ENCODE measurements at regions not wholly inside any gene's neighbourhood (a gene's known extent, or its start where the extent isn't known, plus 50 kb on each side); places are given as distances from the start of the nearest gene placed in this dataset.

- TF ChIP-seq ZNF121 (CRISPR knock-in tag; IDR thresholded peaks at IDR 0.05): no peak
- TF ChIP-seq ZFP62 (CRISPR knock-in tag; IDR thresholded peaks at IDR 0.05): no peak
- TF ChIP-seq ZNF672 (CRISPR knock-in tag; IDR thresholded peaks at IDR 0.05): no peak
- TF ChIP-seq ZHX1 (CRISPR knock-in tag; IDR thresholded peaks at IDR 0.05; ENCODE audit: low read depth): no peak
- no peak for TF ChIP-seq POLR2AphosphoS5 (IDR thresholded peaks at IDR 0.05; ENCODE audit: low read depth, low read length)
These were observed 418.1 kb downstream of the ACTL7B start for GRCh38 chr9:108437656-108438055.

Data from HepG2 (cell line).